ENCODE measurements at regions not wholly inside any gene's neighbourhood (a gene's known extent, or its start where the extent isn't known, plus 50 kb on each side); places are given as distances from the start of the nearest gene placed in this dataset.

DNA sequence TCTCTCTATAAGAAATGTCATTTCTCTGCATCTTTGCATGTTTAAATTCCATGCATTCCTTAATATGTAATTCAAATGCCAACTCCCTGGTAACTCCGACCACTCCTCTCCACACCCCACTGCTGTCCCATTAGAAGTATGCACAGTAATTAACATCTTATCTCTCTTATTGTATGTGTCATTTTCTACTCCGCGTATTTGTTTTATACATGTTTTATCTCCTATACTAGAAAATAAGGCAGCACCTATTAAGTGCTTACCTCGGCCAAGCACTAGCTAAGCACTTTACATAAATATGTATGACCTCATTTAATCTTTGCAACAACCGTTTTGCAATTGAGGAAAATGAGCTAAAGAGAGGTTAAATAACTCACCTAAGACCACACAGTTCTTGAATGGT lies 469.8 kb downstream of the BCAT1 start:
- TF ChIP-seq CTCF (IDR thresholded peaks at IDR 0.05 in 2 of 3, conservative IDR thresholded peaks at IDR 0.05 in 1 of 3; ENCODE audit: borderline replicate concordance in 1 of 3, insufficient read depth in 1 of 3, low read depth in 2 of 3, low read length in 2 of 3) = no peak
- TF ChIP-seq, protein P1, sequence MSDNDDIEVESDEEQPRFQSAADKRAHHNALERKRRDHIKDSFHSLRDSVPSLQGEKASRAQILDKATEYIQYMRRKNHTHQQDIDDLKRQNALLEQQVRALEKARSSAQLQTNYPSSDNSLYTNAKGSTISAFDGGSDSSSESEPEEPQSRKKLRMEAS (IDR thresholded peaks at IDR 0.05) = no peak
- TF ChIP-seq EZH2 (IDR thresholded peaks at IDR 0.05) = no peak

Measured in HCT116 (cell line).